OCI-LY1 (cell line): ENCODE measurements at regions not wholly inside any gene's neighbourhood (a gene's known extent, or its start where the extent isn't known, plus 50 kb on each side); places are given as distances from the start of the nearest gene placed in this dataset.
"Not testable (repeated sequence)": the region's sequence is repeated elsewhere in the genome, so short reads cannot be mapped to it uniquely, and the experiment has no call there.

Experiments used
- H2AFZ ChIP-seq: fragments of 200-600 bp; sonication (generic), shearing (Covaris generic); 2 replicates; pipeline ENCODE4 v1.6.0; 2014; ENCODE audit warnings: antibody characterized with exemption, mild to moderate bottlenecking, low read length
- H3F3A ChIP-seq: fragments of 200-600 bp; sonication (generic), shearing (Covaris generic); 2 replicates; pipeline ENCODE4 v1.6.0; 2014; ENCODE audit warnings: mild to moderate bottlenecking, antibody characterized with exemption, low read length, moderate library complexity; ENCODE audit not compliant: insufficient read depth
- H3K27ac ChIP-seq: fragments of 200-600 bp; sonication (generic); 2 replicates; pipeline ENCODE4 v1.5.1; 2014; ENCODE audit warnings: low read length, mixed run types, mild to moderate bottlenecking, low read depth; ENCODE audit not compliant: poor library complexity, severe bottlenecking
- H3K27me3 ChIP-seq: fragments of 200-600 bp; sonication (generic); 2 replicates; pipeline ENCODE4 v1.6.0; 2014; ENCODE audit warnings: antibody characterized with exemption, mild to moderate bottlenecking, low read length, moderate library complexity; ENCODE audit not compliant: insufficient read depth
- H3K36me3 ChIP-seq: fragments of 200-600 bp; sonication (generic); 2 replicates; pipeline ENCODE4 v1.6.1; 2014; ENCODE audit warnings: mild to moderate bottlenecking, antibody characterized with exemption, low read length, moderate library complexity, mixed read lengths; ENCODE audit not compliant: insufficient read depth
- H3K4me1 ChIP-seq: fragments of 200-600 bp; sonication (generic); 2 replicates; pipeline ENCODE4 v1.5.1; 2014; ENCODE audit warnings: mild to moderate bottlenecking, low read length, moderate library complexity; ENCODE audit not compliant: insufficient read depth, severe bottlenecking
- H3K4me2 ChIP-seq: fragments of 200-600 bp; sonication (generic), shearing (Covaris generic); 2 replicates; pipeline ENCODE4 v1.6.1; 2014; ENCODE audit warnings: low read length
- H3K4me3 ChIP-seq: fragments of 200-600 bp; sonication (generic); 2 replicates; pipeline ENCODE4 v1.5.1; 2014; ENCODE audit warnings: low read length, low read depth, mild to moderate bottlenecking, mixed read lengths; ENCODE audit not compliant: poor library complexity, severe bottlenecking
- H3K79me2 ChIP-seq: fragments of 200-600 bp; shearing (Covaris generic); 2 replicates; pipeline ENCODE4 v1.6.1; 2016; ENCODE audit warnings: mixed run types, low read length, mixed read lengths; ENCODE audit not compliant: insufficient read depth
- H3K9ac ChIP-seq: fragments of 200-600 bp; sonication (generic), shearing (Covaris generic); 2 replicates; pipeline ENCODE4 v1.6.1; 2014; ENCODE audit warnings: mild to moderate bottlenecking, low read length, mixed read lengths
- H3K9me2 ChIP-seq: fragments of 200-600 bp; sonication (generic), shearing (Covaris generic); 2 replicates; pipeline ENCODE4 v1.6.1; 2014; ENCODE audit warnings: low read depth, mild to moderate bottlenecking, low read length, mixed read lengths
- H3K9me3 ChIP-seq: fragments of 200-600 bp; shearing (Covaris generic); 2 replicates; pipeline ENCODE4 v1.6.1; 2014; ENCODE audit warnings: low read length, mixed read lengths
- H4K20me1 ChIP-seq: fragments of 200-600 bp; sonication (generic), shearing (Covaris generic); 2 replicates; pipeline ENCODE4 v1.6.0; 2016; ENCODE audit warnings: mild to moderate bottlenecking, low read length; ENCODE audit not compliant: insufficient read depth
- EZH2 ChIP-seq: fragments of 200-600 bp; sonication (generic), shearing (Covaris generic); IDR thresholded peaks from 2 replicates; pipeline ENCODE4 v1.8.0; 2017; ENCODE audit warnings: borderline replicate concordance, mixed run types, mild to moderate bottlenecking, antibody characterized with exemption, low read length, moderate library complexity, mixed read lengths
- TF ChIP-seq, protein P1 (sequence below): fragments of 200-600 bp; sonication (generic), shearing (Covaris generic); IDR thresholded peaks from 2 replicates; pipeline ENCODE4 v1.5.1; 2017; ENCODE audit warnings: mild to moderate bottlenecking, antibody characterized with exemption, low read length, moderate library complexity, mixed read lengths

DNA sequence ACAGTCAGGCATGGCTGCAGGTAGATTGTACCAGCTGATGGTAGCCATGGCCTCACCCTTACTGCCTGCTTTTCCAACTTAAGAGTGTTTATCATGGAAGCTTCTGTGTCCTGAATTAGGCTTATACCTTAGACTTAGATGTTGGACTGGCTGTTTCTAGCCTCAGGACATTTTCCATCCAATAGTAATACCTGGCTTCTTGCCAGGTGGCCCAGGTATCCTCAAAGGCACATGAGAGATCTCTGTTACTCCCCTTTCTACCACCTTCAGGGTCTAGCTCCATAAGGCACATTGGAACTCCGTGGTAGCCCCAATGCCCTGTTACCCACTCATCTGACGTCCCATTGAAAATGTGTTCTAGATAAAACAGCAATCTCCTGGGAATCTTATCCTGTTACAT, 407.5 kb downstream of the SPRY2 start:
- Histone ChIP-seq H3K9me2 (no peaks in the 10 kb centered on the region; the same call in 1 of the 2 replicates), H3K27me3 (no peaks in the 10 kb centered on the region), H3K79me2 (no peaks in the 10 kb centered on the region), H3K4me3 (no peak overlapping the region), H3K27ac (no peak overlapping the region), H4K20me1 (no peaks in the 10 kb centered on the region), H3K4me1 (no peaks in the 10 kb centered on the region), H2AFZ (no peak overlapping the region), H3F3A (no peaks in the 10 kb centered on the region), H3K9me3 (no peaks in the 10 kb centered on the region), H3K4me2 (no peak overlapping the region), H3K9ac (no peak overlapping the region), H3K36me3 (no peaks in the 10 kb centered on the region)
- TF ChIP-seq EZH2, result no peak
- TF ChIP-seq, protein P1, sequence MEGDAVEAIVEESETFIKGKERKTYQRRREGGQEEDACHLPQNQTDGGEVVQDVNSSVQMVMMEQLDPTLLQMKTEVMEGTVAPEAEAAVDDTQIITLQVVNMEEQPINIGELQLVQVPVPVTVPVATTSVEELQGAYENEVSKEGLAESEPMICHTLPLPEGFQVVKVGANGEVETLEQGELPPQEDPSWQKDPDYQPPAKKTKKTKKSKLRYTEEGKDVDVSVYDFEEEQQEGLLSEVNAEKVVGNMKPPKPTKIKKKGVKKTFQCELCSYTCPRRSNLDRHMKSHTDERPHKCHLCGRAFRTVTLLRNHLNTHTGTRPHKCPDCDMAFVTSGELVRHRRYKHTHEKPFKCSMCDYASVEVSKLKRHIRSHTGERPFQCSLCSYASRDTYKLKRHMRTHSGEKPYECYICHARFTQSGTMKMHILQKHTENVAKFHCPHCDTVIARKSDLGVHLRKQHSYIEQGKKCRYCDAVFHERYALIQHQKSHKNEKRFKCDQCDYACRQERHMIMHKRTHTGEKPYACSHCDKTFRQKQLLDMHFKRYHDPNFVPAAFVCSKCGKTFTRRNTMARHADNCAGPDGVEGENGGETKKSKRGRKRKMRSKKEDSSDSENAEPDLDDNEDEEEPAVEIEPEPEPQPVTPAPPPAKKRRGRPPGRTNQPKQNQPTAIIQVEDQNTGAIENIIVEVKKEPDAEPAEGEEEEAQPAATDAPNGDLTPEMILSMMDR, result no peak

DNA sequence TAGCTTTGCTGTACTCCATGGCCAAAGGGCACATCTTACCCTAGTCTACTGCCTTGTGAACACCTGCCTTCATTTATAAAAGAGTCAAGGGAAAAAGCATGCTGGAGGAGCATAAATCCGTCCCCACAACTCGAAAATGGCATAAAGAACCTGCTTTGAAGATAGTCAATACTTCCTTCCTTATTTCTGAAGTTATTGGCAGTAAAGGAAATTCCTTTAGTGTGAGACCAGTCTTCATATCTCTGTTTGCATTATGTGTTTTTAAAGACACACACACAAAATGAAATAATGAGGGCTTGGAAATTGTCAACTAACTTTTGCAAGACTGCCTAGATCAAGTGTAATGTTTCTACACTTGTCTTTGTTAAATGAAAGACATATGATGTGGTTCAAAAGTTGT, 408.4 kb downstream of the SPRY2 start:
- Histone ChIP-seq H3K4me2 (no peak overlapping the region), H2AFZ (no peak overlapping the region), H3K79me2 (no peaks in the 10 kb centered on the region), H3K27me3 (no peaks in the 10 kb centered on the region), H3K9me2 (no peaks in the 10 kb centered on the region; the same call in 1 of the 2 replicates), H3F3A (no peaks in the 10 kb centered on the region), H3K9me3 (no peaks in the 10 kb centered on the region), H3K4me1 (no peaks in the 10 kb centered on the region), H3K36me3 (no peaks in the 10 kb centered on the region), H3K4me3 (no peak overlapping the region), H3K9ac (no peak overlapping the region), H4K20me1 (no peaks in the 10 kb centered on the region), H3K27ac (no peak overlapping the region)
- no peak for TF ChIP-seq EZH2
- TF ChIP-seq, protein P1, result no peak

DNA sequence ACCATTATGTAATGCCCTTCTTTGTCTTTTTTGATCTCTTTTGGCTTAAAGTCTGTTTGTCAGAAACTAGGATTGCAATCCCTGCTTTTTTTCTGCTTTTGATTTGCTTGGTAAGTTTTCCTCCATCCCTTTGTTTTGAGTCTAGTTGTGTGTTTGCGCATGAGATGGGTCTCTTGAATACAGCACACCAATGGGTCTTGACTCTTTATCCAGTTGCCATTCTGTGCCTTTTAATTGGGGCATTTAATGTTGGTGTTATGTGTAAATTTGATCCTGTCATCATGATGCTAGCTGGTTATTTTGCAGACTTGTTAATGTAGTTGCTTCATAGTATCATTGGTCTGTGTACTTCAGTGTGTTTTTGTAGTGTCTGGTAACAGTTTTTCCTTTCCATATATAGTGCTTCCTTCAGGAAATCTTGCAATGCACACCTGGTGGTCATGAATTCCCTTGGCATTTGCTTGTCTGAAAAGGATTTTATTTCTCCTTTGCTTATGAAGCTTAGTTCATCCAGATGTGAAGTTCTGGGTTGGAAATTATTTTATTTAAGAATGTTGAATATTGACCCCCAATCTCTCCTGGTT, 416.9 kb downstream of the SPRY2 start:
- not testable (repeated sequence) for H4K20me1 ChIP-seq, H3K36me3 ChIP-seq, H3K4me3 ChIP-seq, H3F3A ChIP-seq, H3K9me3 ChIP-seq, H3K4me1 ChIP-seq, H3K27me3 ChIP-seq, H3K4me2 ChIP-seq, H3K27ac ChIP-seq, H3K9me2 ChIP-seq, H3K9ac ChIP-seq, H3K79me2 ChIP-seq, H2AFZ ChIP-seq

DNA sequence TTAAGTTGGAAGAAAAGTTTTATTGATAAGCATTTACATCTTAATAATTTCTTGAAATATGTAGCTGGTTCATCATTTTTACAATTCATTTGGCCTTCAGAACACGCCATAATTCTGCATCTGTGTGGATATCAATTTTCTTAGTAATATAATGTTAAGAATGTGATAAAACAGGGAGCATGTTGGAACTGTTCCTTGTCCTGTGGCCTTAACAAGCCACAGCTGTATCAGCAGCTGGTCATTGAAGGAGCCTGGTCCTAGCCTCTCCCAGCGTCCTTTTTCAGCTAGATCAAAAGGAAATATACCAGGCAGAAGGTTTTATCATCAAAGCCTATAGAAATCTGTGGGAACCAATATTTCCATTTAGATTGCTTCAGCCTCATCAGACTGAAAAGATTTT, 421.8 kb downstream of the SPRY2 start:
- Histone ChIP-seq H3K79me2 (no peaks in the 10 kb centered on the region), H2AFZ (no peak overlapping the region), H3K4me3 (no peak overlapping the region), H3K27ac (no peak overlapping the region), H3K36me3 (no peaks in the 10 kb centered on the region), H3K9me3 (no peaks in the 10 kb centered on the region), H3K9me2 (no peaks in the 10 kb centered on the region), H4K20me1 (no peaks in the 10 kb centered on the region), H3K27me3 (no peaks in the 10 kb centered on the region), H3K9ac (no peak overlapping the region), H3K4me2 (no peak overlapping the region), H3F3A (no peaks in the 10 kb centered on the region), H3K4me1 (no peaks in the 10 kb centered on the region)
- TF ChIP-seq, protein P1, result no peak
- no peak for TF ChIP-seq EZH2
